ENCODE measurements at regions not wholly inside any gene's neighbourhood (a gene's known extent, or its start where the extent isn't known, plus 50 kb on each side); places are given as distances from the start of the nearest gene placed in this dataset.

GRCh38 chr12:125530876-125531275 lies 465.6 kb downstream of the AACS start (continued):
- TF ChIP-seq ZNF114 (CRISPR knock-in tag; IDR thresholded peaks at IDR 0.05) = no peak
- no peak for TF ChIP-seq ETS1 (IDR thresholded peaks at IDR 0.05)
- no peak for TF ChIP-seq STAT1 (IDR thresholded peaks at IDR 0.05; ENCODE audit: unreplicated experiment)
- no peak for TF ChIP-seq REST (IDR thresholded peaks at IDR 0.05; ENCODE audit: unreplicated experiment)

GRCh38 chr12:125531574-125531973 lies 466.3 kb downstream of the AACS start:
- Histone ChIP-seq H3K27me3 (ENCODE audit: insufficient read depth) (no peaks in the 10 kb centered on the region), H3K4me1 (ENCODE audit: insufficient read depth) (peaks cover 7% of the 10 kb centered on the region; the same call in 1 of the 2 replicates), H4K20me1 (replicated peaks; ENCODE audit: insufficient read depth) (peaks cover 7% of the 10 kb centered on the region), H3K36me3 (ENCODE audit: insufficient read depth) (no peaks in the 10 kb centered on the region), H3K9me2 (ENCODE audit: insufficient read depth) (no peaks in the 10 kb centered on the region), H3K79me2 (replicated peaks; ENCODE audit: insufficient read depth) (no peaks in the 10 kb centered on the region; the same call in 1 of the 2 replicates), H3K4me2 (no peak overlapping the region), H2AFZ (no peak overlapping the region), H3K4me3 (no peak overlapping the region), H3K27ac (ENCODE audit: low read depth) (no peak overlapping the region), H3F3A (replicated peaks; ENCODE audit: low read depth) (0 out of 2 replicates have a peak, but pooled peaks cover 3% of the 10 kb centered on the region)
- ATAC-seq (no peak), DNase-seq (ENCODE audit: low spot score) (no peak)
- no peaks in the 10 kb centered on the region for H3K36me3 Mint-ChIP-seq (ENCODE audit: low read depth)
- TF ChIP-seq REST (IDR thresholded peaks at IDR 0.05; ENCODE audit: unreplicated experiment) (no peak), JUNB (IDR thresholded peaks at IDR 0.05; ENCODE audit: unreplicated experiment) (no peak), EZH2phosphoT487 (IDR thresholded peaks at IDR 0.05; ENCODE audit: unreplicated experiment) (no peak), CREB1 (CRISPR knock-in tag; IDR thresholded peaks at IDR 0.05; ENCODE audit: low read depth) (no peak), ZNF462 (CRISPR knock-in tag; IDR thresholded peaks at IDR 0.05) (no peak)
- H3K27ac Mint-ChIP-seq = no peak overlapping the region
- H3K4me3 Mint-ChIP-seq = no peak overlapping the region
- peaks cover 8% of the 10 kb centered on the region for H3K4me1 Mint-ChIP-seq
- no peaks in the 10 kb centered on the region for H3K9me3 Mint-ChIP-seq
- H3K27me3 Mint-ChIP-seq (ENCODE audit: insufficient read depth, low read depth, poor library complexity) = peaks cover 1% of the 10 kb centered on the region
